ENCODE measurements at regions not wholly inside any gene's neighbourhood (a gene's known extent, or its start where the extent isn't known, plus 50 kb on each side); places are given as distances from the start of the nearest gene placed in this dataset.

DNA sequence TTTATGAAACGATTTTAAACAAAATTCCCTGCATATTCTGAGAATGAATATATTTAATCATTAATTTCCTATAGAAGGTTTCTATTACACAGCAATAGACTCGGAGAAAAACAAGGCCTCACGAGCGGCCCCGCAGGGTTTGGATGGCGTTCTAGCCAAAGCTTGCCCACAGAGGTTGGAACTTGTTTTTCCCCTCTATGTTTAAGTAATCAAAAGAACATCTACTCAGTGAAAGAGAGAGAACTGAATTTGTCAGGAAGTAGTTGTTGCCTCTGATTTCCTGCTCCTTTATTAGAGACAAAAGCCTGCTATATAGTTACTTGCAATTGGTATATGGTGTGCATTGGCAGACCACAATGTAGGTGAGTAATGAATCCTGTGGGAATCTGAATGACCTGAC lies 82.1 kb upstream of the HEY2 start:
- TF ChIP-seq, protein P1, sequence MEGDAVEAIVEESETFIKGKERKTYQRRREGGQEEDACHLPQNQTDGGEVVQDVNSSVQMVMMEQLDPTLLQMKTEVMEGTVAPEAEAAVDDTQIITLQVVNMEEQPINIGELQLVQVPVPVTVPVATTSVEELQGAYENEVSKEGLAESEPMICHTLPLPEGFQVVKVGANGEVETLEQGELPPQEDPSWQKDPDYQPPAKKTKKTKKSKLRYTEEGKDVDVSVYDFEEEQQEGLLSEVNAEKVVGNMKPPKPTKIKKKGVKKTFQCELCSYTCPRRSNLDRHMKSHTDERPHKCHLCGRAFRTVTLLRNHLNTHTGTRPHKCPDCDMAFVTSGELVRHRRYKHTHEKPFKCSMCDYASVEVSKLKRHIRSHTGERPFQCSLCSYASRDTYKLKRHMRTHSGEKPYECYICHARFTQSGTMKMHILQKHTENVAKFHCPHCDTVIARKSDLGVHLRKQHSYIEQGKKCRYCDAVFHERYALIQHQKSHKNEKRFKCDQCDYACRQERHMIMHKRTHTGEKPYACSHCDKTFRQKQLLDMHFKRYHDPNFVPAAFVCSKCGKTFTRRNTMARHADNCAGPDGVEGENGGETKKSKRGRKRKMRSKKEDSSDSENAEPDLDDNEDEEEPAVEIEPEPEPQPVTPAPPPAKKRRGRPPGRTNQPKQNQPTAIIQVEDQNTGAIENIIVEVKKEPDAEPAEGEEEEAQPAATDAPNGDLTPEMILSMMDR (conservative IDR thresholded peaks at IDR 0.05): no peak
- no peak for TF ChIP-seq ZFX (IDR thresholded peaks at IDR 0.05)

Measured in C4-2B (cell line).